ENCODE measurements at regions not wholly inside any gene's neighbourhood (a gene's known extent, or its start where the extent isn't known, plus 50 kb on each side); places are given as distances from the start of the nearest gene placed in this dataset.

DNA sequence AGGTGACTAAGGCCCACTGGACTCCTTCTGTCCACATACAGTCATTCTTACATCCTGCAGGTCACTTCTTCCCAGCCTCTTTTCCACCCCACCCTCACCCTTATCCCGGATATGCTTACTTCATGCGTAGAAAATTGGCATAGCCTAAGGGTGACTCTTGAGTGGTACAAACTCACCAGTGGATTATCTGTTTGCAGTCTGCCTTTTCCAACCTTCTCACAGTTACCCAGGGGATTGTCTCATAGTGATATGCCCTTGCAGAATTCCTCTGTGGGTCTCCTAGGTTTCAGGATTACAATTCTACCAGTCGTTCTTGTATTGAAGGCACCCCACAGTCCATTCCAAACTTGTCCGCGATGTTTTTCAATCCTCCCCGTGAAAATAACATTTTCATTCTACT lies 752.9 kb upstream of the HS6ST1 start:
- no peak for TF ChIP-seq EP300 (IDR thresholded peaks at IDR 0.05)
- TF ChIP-seq, protein P1, sequence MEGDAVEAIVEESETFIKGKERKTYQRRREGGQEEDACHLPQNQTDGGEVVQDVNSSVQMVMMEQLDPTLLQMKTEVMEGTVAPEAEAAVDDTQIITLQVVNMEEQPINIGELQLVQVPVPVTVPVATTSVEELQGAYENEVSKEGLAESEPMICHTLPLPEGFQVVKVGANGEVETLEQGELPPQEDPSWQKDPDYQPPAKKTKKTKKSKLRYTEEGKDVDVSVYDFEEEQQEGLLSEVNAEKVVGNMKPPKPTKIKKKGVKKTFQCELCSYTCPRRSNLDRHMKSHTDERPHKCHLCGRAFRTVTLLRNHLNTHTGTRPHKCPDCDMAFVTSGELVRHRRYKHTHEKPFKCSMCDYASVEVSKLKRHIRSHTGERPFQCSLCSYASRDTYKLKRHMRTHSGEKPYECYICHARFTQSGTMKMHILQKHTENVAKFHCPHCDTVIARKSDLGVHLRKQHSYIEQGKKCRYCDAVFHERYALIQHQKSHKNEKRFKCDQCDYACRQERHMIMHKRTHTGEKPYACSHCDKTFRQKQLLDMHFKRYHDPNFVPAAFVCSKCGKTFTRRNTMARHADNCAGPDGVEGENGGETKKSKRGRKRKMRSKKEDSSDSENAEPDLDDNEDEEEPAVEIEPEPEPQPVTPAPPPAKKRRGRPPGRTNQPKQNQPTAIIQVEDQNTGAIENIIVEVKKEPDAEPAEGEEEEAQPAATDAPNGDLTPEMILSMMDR (IDR thresholded peaks at IDR 0.05): no peak
- TF ChIP-seq POLR2A (IDR thresholded peaks at IDR 0.05): no peak

Measured in gastroesophageal sphincter (tissue), 3 donors.